Testis (tissue), 2 donors: ENCODE measurements at regions not wholly inside any gene's neighbourhood (a gene's known extent, or its start where the extent isn't known, plus 50 kb on each side); places are given as distances from the start of the nearest gene placed in this dataset.

Experiments used
- DNase-seq: peaks from one replicate; pipeline ENCODE4 v3.0.0-alpha.2; 2019
- H3K27ac ChIP-seq, 2 donors: fragments of 200-600 bp; sonication (generic); one replicate each; pipeline ENCODE4 v1.5.1; 2019
- H3K27me3 ChIP-seq: fragments of 200-600 bp; sonication (generic); one replicate; pipeline ENCODE4 v1.5.1; 2019
- H3K36me3 ChIP-seq: fragments of 200-600 bp; sonication (generic); one replicate; pipeline ENCODE4 v1.5.1; 2017; ENCODE audit warnings: low read depth; ENCODE audit errors: missing control alignments
- H3K4me1 ChIP-seq: fragments of 200-600 bp; sonication (generic); one replicate; pipeline ENCODE4 v1.5.1; 2019
- H3K4me3 ChIP-seq, 2 donors: fragments of 200-600 bp; sonication (generic); one replicate each; pipeline ENCODE4 v1.5.1; 2017 to 2019
- H3K9me3 ChIP-seq: fragments of 200-600 bp; sonication (generic); one replicate; pipeline ENCODE4 v1.5.1; 2017
- POLR2A ChIP-seq: fragments of 450-650 bp; IDR thresholded peaks from one replicate; pipeline ENCODE4 v1.6.1; 2017; ENCODE audit warnings: antibody characterized with exemption, mild to moderate bottlenecking, moderate library complexity
- WGBS, 2 donors: methylation state at CpG; one replicate each; pipeline ENCODE4 v1.1.5; 2018; 5-methylcytosine and 5-hydroxymethylcytosine counted together
- intact Hi-C: fragments of 100-400 bp; cut with DNase I; formaldehyde crosslinking; loops from one replicate; pipeline ENCODE4 v1.15.1; 2023; ENCODE audit warnings: low total_unique reads
- TF ChIP-seq, protein P1 (sequence below), 3 experiments: fragments of 450-650 bp in 2 of 3; fragments of 200-600 bp in 1 of 3; sonication (generic) in 1 of 3; IDR thresholded peaks; one replicate each; pipeline ENCODE4 v1.5.1; 2016 to 2019; ENCODE audit warnings: antibody characterized with exemption in 3 of 3, mild to moderate bottlenecking in 2 of 3, moderate library complexity in 1 of 3

DNA sequence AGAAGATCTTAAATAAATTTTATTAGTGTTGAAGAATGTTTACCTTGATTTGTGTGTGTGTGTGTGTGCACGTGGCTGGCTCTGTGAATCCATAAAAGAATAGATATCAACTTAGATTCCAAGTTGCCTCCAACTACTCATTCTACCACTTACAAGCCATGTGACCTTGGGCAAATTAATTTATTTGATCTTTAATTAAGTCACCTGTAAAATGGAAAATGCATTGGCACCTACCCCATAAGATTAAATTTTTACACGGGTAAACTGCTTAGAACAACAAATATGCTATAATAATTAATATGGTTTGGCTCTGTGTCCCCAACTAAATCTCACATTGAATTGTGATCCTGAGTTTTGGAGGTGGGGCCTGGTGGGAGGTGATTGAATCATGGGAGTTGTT is 604.9 kb upstream of the NRG3 start:
- Histone ChIP-seq H3K36me3 (no peaks in the 10 kb centered on the region), H3K4me3 (no peak overlapping the region), H3K4me1 (no peaks in the 10 kb centered on the region), H3K9me3 (no peaks in the 10 kb centered on the region), H3K27ac (no peak overlapping the region), H3K27me3 (no peaks in the 10 kb centered on the region)
- no peak for DNase-seq
- intact Hi-C loops, result no loop called here
- 74 to 86% methylated on average over 2 of the region's 2 CpGs for WGBS, 2 donors
- TF ChIP-seq POLR2A, result no peak
- TF ChIP-seq, protein P1, sequence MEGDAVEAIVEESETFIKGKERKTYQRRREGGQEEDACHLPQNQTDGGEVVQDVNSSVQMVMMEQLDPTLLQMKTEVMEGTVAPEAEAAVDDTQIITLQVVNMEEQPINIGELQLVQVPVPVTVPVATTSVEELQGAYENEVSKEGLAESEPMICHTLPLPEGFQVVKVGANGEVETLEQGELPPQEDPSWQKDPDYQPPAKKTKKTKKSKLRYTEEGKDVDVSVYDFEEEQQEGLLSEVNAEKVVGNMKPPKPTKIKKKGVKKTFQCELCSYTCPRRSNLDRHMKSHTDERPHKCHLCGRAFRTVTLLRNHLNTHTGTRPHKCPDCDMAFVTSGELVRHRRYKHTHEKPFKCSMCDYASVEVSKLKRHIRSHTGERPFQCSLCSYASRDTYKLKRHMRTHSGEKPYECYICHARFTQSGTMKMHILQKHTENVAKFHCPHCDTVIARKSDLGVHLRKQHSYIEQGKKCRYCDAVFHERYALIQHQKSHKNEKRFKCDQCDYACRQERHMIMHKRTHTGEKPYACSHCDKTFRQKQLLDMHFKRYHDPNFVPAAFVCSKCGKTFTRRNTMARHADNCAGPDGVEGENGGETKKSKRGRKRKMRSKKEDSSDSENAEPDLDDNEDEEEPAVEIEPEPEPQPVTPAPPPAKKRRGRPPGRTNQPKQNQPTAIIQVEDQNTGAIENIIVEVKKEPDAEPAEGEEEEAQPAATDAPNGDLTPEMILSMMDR (IDR thresholded peaks at IDR 0.05), result no peak

DNA sequence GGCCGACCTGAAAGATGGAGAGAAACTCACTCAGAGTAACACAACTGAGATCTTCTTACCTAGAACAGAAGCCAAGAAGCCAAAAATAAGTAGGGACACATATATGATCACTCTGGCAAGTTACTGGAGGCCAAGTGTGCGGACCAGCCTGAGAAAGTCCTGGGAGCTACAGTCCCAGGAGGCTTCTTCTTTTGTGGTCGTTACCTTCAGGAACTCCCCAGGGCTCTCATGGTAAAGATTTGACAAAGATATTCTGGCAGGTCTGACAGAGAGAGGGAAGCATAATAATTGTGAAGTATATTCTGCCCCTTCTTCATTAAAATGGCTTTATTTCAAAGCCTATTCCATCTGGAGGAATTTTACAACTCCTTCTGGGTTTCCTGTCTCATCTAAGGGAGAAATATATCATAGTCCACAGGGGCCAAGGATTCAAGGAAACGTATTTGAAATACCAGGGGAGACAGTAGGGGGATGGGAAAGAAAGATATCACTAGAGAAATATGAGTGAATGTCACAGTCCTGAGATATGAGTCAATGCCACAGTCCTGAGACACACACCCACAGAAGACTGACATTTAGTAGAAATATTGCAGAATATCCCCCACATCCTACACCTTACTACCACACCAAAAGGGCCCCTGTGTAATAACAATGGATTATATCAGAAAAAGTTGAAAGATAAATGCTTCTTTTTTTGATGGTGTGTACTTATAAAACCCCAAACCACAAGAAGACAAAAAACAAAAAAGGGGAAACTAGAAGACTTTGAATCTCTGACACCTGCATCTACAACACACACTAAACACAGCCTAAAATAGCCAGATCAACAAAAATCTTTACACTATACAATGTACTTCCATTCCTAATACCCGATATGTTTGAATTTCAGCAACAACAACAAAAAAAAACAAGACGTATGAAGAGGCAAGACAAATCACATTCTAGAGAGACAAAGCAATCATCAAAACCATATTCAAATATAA is 594.2 kb upstream of the NRG3 start:
- TF ChIP-seq, protein P1 (IDR thresholded peaks at IDR 0.05), result no peak
- no peak for TF ChIP-seq POLR2A
- Histone ChIP-seq H3K27ac (no peak overlapping the region), H3K4me3 (no peak overlapping the region), H3K27me3 (no peaks in the 10 kb centered on the region), H3K4me1 (no peaks in the 10 kb centered on the region), H3K9me3 (no peaks in the 10 kb centered on the region), H3K36me3 (no peaks in the 10 kb centered on the region)
- WGBS, 2 donors, result 76 to 79% methylated on average over 6 of the region's 6 CpGs
- no peak for DNase-seq
- intact Hi-C loops, result no loop called here

DNA sequence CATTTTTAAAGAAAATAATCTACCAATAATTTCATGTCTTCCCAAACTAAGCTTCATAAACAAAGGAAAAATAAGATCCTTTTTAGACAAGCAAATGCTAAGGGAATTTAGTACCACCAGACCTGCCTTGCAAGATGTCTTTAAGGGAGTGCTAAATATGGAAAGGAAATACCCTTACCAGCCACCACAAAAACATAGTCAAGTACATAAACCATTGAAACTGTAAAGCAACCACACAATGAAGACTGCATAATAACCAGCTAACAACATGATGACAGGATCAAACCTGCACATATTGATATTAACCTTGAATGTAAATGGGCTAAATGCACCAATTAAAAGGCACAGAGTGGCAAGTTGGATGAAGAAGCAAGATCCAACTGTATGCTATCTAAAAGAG is 586.5 kb upstream of the NRG3 start:
- TF ChIP-seq, protein P1 (IDR thresholded peaks at IDR 0.05), result no peak
- no peak for TF ChIP-seq POLR2A
- DNase-seq, result no peak
- Histone ChIP-seq H3K4me1 (no peaks in the 10 kb centered on the region), H3K4me3 (no peak overlapping the region), H3K27me3 (no peaks in the 10 kb centered on the region), H3K27ac (no peak overlapping the region), H3K9me3 (no peaks in the 10 kb centered on the region), H3K36me3 (no peaks in the 10 kb centered on the region)
- intact Hi-C loops, result no loop called here

DNA sequence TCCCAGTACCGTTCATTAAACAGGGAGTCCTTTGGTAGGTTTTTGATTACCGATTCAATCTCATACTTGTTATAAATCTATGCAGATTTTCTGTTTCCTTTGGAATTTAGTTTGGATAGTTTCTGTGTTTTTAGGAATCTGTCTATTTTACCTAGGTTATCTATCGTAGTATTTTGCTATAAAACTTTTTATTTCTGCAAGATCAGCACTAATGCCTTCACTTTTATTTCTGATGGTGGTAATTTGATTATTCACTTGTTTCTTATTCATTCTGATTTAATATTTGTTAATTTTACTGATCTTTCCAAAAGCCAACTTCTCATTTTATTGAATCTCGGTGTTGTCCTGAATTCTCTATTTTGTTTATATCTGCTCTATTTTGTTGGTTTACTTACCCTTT is 577.7 kb upstream of the NRG3 start:
- TF ChIP-seq POLR2A, result no peak
- TF ChIP-seq, protein P1 (IDR thresholded peaks at IDR 0.05), result no peak
- Histone ChIP-seq H3K36me3 (no peaks in the 10 kb centered on the region), H3K27me3 (no peaks in the 10 kb centered on the region), H3K4me1 (no peaks in the 10 kb centered on the region), H3K9me3 (no peaks in the 10 kb centered on the region), H3K4me3 (no peak overlapping the region), H3K27ac (no peak overlapping the region)
- 72 to 82% methylated on average over 4 of the region's 4 CpGs for WGBS, 2 donors
- DNase-seq, result no peak
- intact Hi-C loops, result no loop called here

GRCh38 chr10:81303656-81304055 is 571.3 kb upstream of the NRG3 start:
- intact Hi-C loops, result no loop called here
- no peak overlapping the region for H3K27ac ChIP-seq
- H3K27me3 ChIP-seq, result no peaks in the 10 kb centered on the region
- H3K4me3 ChIP-seq, result no peak overlapping the region
- H3K9me3 ChIP-seq, result no peaks in the 10 kb centered on the region
- no peaks in the 10 kb centered on the region for H3K36me3 ChIP-seq
- no peaks in the 10 kb centered on the region for H3K4me1 ChIP-seq
- DNase-seq, result no peak
- 82 to 83% methylated on average over 1 of the region's 1 CpG for WGBS, 2 donors
- TF ChIP-seq POLR2A, result no peak
- TF ChIP-seq, protein P1 (IDR thresholded peaks at IDR 0.05), result no peak
